NCI-H2107 (cell line): ENCODE measurements at regions not wholly inside any gene's neighbourhood (a gene's known extent, or its start where the extent isn't known, plus 50 kb on each side); places are given as distances from the start of the nearest gene placed in this dataset.
A peak's percentile ranks its signal among the peaks of the same experiment; 100 is the strongest.

Experiments
- DNase-seq: peaks from one replicate; lab custom pipeline; 2025; lab: John Stamatoyannopoulos, UW

- DNase-seq: no peak
Measured at GRCh38 chr5:135204151-135204600, 170.1 kb upstream of the PITX1 start.

- no peak for DNase-seq
Measured at GRCh38 chr5:135203593-135204036, 169.6 kb upstream of the PITX1 start.

DNA sequence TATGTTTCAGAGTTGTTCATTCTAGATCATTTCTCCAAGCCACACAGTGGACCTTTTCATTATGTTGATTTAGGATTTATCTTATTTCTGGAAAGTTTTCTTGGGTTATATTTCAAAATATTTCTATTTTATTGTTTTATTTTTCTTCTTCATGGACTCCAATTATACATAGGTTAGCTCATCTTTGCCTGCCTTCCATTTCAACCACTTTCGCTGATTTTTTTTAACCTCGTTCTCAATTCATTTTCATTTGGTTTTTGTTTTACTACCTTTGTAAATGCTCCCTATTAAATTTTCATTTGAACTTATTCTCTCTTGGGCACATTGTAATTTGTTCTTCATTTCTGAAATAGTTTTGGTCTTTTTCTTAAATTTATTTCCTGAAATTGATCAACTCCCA lies 169.0 kb upstream of the PITX1 start:
- DNase-seq: no peak

DNA sequence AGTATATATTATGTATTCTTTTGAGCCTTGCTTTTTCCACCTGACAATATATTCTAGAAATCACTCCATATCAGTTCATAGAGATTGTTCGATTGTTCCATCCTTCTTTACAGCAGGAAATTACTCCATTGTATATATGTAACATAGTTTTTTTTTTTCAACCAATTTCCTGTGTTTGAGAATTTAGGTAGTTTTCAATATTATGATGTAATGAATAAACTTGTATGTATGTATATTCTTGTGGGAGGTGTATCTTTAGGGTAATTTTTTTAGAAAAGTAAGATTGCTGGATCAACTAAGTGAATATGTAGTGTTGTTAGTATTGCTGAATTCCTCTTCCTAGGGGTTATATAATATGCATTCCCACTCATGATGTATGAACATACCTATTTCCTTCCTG lies 165.9 kb upstream of the PITX1 start:
- DNase-seq: no peak

GRCh38 chr5:135196483-135196882 lies 162.5 kb upstream of the PITX1 start:
- no peak for DNase-seq

DNA sequence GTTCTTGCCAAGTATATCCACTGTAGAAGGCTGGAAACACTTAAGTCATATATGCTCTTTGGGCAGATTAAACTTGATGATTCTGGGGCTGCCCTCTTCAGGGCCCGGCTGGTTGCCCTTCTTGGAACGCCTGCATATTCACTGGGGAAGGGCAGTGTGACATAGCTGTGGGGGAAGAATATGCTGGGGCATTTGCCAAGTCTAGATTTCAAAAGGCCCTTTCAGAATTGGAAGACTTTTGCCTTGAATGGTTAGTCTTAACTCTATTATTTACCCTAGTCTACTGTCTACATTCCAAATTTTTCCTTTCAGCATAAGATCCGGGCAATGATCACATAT lies 161.2 kb upstream of the PITX1 start:
- DNase-seq: no peak

DNA sequence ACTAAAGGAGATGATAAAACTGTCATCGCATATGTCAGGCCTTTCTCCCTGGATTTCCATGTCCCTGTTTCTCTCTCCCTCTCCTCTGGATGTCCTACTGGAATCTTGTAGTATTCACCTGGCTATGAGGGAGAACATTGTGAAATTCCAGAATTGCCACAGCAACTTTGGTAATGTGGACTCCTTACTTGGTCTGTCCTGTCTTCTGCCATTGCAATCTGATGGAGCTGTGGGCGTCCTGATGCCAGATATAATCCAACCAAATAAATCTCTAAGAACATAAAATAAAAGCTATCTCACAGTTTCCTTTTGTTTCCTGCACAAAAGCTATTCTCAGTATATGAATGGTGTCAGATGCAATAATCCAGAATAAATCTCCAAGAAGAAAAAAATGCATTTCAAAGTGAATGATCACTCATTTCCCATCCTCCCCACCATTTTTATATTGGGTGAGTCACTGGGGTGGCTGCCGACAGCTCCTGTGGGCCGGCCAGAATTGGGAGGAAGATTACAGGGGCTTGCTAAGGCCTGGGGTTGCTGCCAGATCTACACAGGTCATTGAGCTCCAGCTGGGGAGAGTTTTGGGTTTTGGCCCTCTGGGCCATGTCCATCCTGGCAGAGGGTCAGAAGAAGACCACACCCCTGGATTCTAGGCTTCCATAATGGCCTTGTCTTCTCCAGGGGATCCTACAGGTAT lies 160.7 kb upstream of the PITX1 start:
- no peak for DNase-seq

DNA sequence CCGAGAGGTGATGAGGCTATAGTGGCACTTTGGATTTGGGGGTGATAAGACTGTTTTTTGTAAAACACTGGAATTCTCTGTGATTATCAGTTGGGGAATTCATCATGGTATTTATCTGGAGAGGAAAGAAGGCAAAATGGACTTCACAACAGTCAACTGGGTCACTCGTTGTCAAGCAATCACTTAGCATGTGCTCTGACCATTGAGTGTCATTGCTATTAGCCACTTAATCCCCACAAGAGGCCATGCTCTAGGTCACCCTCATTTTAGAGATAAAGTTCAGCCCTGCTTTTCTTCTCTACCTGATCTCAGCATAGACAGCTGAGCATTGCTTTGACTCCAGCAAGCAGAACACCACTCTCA lies 160.1 kb upstream of the PITX1 start:
- DNase-seq: no peak

DNA sequence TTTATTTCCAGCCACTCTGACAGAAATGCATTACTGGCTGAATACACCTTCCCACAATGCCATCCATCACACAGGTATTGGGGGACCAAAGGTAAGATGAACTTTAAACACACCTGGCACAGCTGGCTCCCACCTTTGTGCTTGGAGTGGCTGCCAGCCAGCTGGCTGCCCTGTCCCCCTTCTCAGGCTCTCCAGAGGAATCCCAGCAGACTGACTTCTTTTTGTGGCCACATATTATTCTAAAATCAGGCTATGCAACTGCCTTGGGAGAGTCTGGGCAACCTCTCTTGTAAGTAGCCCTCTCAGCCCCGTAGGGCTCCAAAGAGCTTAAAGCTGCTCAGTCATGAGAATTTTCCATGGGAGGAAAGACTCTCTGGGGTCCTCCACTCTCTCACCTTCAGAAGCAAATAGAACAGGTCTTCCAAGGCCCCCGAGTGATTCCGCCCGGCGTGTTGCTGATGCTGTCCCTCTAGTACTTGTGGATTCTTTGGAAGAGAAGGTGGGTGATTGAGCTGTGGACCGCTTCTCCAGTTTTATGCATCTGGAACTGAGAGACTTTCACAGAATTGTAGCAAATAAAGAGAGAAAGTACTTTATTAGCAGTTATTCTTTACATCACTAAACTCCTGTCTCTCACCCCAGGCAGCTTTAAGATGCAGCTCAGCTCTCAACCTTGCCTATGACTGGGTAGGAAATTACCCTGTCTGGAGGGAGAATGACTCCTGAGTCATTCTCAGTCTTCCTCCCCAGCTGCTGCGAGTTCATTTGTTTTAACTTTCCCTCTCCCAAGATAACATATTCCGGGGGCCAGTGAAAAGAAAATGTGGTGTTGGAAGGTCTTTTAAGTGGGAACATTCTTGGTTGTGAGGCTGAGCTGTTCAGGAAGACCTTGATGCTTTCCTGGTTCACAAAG lies 159.4 kb upstream of the PITX1 start:
- DNase-seq: no peak

- no peak for DNase-seq
Measured at GRCh38 chr5:135192351-135192750, 158.3 kb upstream of the PITX1 start.

DNA sequence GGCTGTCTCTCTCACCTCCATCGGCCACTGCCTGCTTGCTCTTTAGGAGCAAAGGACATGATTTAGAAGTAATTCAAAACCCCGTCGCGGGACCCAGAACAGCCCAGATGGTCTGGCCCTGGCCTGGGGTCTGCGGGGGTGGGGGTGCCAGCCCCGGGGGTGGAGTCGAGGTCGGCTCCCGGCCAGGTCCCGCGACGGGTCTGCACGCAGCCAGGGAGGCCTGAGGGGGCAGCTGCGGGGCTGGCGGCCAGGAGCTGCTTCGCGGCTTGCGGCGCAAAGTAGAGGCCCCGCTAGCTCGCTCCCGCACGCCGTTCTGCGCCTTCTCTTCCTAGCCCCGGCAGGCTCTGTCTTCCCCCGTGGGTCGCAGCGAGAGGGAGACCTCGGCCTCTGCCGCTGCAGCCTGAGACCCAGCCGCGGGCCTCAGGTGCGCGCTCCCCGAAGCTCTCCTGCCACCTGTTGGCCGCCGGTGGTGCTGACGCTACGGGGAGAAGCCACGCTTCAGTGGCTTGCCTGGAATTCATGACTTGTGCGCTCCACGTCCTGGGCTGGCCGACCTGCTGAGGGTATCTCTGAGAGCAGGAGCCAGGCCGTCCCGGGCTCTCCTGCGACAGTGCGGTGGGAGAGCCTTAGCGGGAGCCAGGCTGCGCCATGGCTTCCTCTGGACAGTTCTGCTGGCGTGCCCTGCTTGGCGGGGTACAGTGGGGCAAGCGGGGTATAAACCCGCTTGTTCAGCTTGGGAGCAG lies 157.2 kb upstream of the PITX1 start:
- DNase-seq: peak; percentile 69

DNA sequence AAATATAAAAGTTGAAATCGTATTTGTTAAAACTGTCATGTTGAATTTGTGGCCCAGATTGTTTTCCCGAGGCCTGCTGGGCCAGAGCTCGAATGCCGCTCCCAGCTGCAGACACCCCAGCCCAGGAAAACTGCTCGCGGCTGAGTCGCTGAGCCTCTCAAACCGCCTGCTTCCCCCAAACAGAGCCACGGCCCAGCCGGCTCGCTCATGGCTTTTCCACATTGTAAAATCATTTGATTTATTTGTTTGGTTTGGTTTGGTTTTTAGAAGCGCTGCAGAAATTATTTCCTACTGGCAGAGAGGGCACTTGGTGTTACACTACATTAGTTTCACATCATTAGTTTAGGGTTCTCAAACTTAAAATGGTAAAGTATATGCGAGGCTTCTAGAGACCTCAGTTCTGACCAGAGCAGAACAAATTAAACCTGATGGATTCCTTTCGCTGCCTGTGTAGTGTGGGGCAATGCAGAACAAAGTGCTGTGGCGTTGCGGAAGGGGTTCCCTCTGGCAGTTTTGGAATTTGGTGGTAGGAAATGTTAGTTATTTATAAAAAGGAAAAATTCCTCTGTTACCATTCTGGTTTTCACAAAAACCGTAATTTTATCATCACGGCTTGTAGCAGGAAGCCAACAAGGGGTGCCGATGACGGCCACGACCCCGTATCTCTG lies 156.5 kb upstream of the PITX1 start:
- no peak for DNase-seq

- DNase-seq: no peak
Measured at GRCh38 chr5:135189024-135189423, 155.0 kb upstream of the PITX1 start.

GRCh38 chr5:135188233-135188914 lies 154.3 kb upstream of the PITX1 start:
- no peak for DNase-seq

- DNase-seq: no peak
Measured at GRCh38 chr5:135186662-135187522, 152.9 kb upstream of the PITX1 start.

- no peak for DNase-seq
Measured at GRCh38 chr5:135185481-135186065, 151.5 kb upstream of the PITX1 start.

DNA sequence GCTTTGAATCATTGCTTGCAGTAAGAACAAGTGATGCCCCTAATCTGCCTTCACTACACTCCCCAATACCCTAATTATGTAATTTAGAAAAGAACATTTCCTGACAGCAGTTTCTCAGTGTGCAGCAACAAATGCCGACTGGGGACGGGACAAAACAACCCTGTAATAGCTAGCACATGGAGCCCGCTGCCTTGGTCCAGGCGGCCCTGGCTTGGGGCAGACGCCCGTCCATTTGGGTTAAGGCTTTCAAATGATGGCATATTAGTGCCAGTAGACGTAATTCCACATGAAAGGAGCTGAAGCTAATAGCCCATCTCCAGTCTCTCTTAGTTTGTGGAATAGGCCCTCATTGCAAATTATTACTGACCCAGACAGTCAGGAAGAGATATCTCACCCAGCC lies 150.6 kb upstream of the PITX1 start:
- DNase-seq: no peak

GRCh38 chr5:135183464-135183863 lies 149.4 kb upstream of the PITX1 start:
- no peak for DNase-seq

- no peak for DNase-seq
Measured at GRCh38 chr5:135182675-135183074, 148.6 kb upstream of the PITX1 start.

DNA sequence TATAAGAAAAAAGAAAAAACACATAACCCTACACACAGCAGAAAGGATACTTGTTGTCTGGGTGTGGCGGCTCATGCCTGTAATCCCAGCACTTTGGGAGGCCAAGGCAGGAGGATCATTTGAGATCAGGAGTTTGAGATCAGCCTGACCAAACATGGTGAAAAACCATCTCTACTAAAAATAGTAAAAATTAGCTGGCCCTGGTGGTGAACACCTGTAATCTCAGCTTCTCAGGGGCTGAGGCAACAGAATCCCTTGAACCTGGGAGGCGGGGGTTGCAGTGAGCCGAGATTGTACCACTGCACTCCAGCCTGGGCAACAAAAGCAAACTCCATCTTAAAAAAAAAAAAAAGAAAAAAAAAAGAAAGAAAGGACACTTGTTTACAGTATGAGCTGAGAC lies 147.6 kb upstream of the PITX1 start:
- no peak for DNase-seq
